ENCODE measurements at regions not wholly inside any gene's neighbourhood (a gene's known extent, or its start where the extent isn't known, plus 50 kb on each side); places are given as distances from the start of the nearest gene placed in this dataset.
"Not testable (repeated sequence)": the region's sequence is repeated elsewhere in the genome, so short reads cannot be mapped to it uniquely, and the experiment has no call there.

DNA sequence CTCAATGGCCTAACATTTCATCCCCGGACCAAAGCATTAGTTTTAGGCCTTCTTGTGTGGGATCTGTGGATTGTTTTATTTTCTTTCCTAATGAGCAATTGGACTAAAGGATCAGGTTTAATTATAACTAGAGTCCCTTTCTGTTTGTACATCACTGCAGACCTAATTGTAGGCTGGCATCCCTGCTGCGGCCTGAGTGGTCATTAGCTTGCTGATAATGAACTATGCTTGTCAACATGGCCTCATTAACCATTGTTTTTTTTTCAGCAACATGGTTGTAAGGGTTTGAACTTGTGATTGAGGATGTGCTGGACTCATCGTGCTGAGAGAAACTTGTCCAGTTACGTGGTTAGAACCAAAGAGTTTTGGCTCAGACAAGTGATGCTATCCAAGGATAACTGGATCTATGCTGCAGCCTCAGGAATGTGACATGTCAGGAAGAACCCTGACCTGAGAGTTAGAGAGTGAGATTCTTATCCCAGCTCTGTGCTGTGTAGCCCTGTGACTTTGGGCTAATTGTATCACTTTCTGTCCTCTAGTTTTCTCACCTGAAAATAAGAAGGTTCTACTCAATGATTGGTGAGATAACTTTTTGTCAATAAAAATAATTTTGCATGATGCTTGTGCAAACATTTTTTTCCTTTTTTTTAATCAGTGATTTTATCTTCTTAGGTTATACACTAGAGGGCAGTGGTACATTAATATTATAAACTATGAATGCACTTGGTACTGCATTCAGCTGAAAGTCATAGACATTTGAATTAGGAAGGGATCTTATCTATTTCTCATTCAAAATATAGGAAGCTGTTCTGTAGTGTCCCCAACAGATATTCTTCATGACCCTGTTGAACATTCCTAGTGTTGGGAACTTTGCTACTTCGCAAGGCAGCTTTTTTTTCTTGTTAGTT is 140.9 kb downstream of the RNF144B start:
- no peak overlapping the region for H3K27ac ChIP-seq
- TF ChIP-seq, protein P1, sequence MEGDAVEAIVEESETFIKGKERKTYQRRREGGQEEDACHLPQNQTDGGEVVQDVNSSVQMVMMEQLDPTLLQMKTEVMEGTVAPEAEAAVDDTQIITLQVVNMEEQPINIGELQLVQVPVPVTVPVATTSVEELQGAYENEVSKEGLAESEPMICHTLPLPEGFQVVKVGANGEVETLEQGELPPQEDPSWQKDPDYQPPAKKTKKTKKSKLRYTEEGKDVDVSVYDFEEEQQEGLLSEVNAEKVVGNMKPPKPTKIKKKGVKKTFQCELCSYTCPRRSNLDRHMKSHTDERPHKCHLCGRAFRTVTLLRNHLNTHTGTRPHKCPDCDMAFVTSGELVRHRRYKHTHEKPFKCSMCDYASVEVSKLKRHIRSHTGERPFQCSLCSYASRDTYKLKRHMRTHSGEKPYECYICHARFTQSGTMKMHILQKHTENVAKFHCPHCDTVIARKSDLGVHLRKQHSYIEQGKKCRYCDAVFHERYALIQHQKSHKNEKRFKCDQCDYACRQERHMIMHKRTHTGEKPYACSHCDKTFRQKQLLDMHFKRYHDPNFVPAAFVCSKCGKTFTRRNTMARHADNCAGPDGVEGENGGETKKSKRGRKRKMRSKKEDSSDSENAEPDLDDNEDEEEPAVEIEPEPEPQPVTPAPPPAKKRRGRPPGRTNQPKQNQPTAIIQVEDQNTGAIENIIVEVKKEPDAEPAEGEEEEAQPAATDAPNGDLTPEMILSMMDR (conservative IDR thresholded peaks at IDR 0.05), result peak; percentile 20

DNA sequence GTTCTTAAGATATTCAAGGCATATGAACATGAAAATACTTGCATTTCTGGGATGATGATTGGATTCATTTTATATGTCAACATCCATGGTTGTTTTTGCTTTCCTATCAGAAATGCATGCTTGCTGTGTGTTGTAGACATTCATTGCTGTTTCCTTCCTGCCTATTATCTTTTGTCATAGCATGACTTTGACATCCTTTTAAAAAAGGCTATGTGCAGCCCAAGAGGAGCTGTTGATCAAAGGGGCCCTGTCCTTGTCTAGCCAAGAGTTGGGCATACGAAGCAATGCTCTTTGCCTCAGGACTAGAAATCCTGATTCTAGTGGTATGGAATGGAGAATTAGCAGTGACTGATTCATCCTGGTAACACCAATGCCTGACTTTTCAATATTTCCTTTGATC is 143.1 kb downstream of the RNF144B start:
- TF ChIP-seq, protein P1 (conservative IDR thresholded peaks at IDR 0.05), result no peak
- H3K27ac ChIP-seq, result no peak overlapping the region

DNA sequence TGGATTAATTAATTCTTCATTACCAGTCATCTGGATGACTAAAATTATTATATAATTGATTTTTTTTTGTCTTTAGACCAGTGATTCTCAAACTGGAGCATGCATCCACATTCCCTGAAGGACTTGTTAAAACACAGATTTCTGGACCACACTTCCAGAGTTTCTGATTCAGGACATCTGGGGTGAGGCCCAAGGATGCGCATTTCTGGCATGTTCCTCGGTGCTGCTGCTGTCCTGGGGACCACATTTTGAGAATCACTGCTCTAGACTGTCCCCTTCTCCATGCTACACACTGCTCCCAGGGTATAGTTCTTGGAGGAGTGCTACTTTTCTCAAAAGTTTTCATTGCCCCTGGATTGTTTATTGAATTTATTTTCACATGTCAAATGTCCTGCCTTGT is 145.0 kb downstream of the RNF144B start:
- TF ChIP-seq, protein P1 (conservative IDR thresholded peaks at IDR 0.05), result no peak
- H3K27ac ChIP-seq, result no peak overlapping the region

DNA sequence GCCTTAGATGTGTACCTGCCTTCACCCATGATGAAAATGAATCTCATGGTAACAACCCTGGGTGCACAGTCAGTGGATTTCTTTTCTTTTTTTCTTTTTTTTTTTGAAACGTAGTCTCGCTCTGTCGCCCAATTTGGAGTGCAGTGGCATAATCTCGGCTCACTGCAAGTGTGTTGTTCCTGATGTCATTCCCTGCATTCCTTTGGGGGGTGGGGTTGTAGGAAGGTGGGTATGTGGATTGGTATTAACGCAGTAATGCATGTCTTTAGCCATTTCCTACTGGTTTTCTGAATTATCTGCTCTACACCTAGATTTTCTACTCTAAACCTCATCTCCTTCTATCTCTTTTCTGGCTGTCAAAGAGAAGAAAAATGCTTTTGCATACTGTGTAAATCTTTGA is 146.6 kb downstream of the RNF144B start:
- no peak overlapping the region for H3K27ac ChIP-seq
- TF ChIP-seq, protein P1 (conservative IDR thresholded peaks at IDR 0.05), result no peak

DNA sequence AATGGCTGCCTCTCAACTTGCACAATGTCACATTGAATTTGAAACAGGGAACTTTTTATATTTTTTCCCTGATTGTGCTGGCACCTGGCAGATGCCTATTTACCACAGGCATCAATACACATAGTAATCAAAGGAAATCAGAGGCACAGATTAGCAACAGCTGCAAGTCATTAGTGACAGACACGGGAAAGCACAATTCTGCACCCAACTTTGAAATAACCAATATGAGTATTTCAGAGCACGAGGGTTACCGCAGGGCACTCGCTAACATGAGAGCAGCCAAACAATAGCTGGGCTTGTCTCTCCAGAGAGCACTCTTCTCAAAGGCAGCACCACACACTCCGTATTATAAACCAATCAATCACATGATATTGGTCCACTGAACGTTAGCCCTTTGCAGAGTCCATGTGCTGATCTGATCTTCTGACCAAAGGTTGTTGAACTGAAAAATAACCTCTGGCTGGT is 149.5 kb downstream of the RNF144B start:
- TF ChIP-seq, protein P1 (conservative IDR thresholded peaks at IDR 0.05), result no peak
- no peak overlapping the region for H3K27ac ChIP-seq

DNA sequence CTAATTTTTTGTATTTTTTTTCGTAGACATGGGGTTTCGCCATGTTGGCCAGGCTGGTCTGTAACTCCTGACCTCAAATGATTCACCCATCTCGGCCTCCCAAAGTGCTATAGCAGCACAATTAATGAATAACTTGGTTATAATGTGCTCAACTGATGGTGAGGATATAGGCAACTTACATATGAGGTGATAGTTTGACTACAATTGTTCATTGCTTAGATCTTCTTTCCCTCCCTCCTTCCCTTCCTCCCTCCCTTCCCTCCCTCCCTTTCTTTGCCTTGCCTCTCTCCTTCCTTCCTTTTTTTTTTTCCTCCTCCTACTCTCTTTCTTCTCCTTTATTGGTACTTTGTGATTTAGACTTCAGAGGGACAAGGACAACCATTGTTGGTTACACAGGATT is 151.2 kb downstream of the RNF144B start:
- TF ChIP-seq, protein P1 (conservative IDR thresholded peaks at IDR 0.05), result no peak
- no peak overlapping the region for H3K27ac ChIP-seq

DNA sequence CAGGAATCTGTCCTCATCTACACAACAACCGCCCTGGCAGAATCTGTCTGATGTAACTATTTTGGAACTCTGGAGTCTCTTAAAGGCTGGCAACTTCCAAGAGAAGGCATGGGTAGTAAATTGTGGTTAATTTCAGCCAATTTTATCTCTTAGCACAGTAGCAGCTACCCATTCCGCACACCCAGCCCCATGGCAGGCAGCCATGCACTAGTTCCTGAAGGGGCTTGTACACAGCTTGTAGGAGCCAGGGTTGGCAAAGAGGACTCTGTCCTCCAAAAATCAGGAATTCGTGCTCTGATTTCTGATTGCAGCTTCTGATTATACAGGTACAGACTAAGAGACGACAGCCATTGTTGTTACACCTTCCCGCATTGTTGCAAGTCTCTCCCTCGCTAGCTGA is 155.9 kb downstream of the RNF144B start:
- no peak overlapping the region for H3K27ac ChIP-seq
- TF ChIP-seq, protein P1 (conservative IDR thresholded peaks at IDR 0.05), result no peak

DNA sequence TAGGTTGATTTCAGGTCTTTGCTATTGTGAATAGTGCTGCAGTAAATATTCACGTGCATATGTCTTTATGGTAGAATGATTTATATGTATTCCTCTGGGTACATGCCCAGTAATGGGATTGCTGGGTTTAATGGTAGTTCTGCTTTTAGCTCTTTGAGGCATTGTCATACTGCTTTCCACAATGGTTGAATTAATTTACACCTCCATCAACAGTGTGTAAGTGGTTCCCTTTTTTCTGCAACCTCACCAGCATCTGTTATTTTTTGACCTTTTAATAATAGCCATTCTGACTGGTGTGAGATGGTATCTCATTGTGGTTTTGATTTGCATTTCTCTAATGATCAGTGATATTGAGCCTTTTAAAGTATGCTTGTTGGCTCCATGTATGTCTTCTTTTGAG is 158.0 kb downstream of the RNF144B start:
- H3K27ac ChIP-seq, result not testable (repeated sequence)
